ENCODE measurements at regions not wholly inside any gene's neighbourhood (a gene's known extent, or its start where the extent isn't known, plus 50 kb on each side); places are given as distances from the start of the nearest gene placed in this dataset.
"Not testable (repeated sequence)": the region's sequence is repeated elsewhere in the genome, so short reads cannot be mapped to it uniquely, and the experiment has no call there.

DNA sequence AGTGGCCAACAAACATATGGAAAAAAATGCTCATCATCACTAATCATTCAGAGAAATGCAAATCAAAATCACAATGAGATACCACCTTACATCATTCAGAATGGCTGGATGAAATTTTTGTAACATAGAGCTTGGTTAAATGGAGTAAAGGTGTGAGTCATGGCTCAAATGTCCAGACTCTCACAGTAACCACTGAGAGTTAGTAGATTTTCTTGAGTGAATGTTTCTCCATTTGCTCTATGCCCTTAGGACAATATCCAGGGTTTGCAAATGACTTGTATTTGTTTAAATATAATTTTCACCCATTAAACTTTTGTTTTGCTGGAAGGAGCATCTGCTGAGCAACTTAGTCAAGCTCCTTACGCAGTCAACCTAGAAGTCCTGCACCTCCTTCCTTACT is 967.2 kb downstream of the XPNPEP1 start:
- Histone ChIP-seq H3K36me3 (ENCODE audit: control insufficient read depth in 2 of 3, insufficient read depth in 3 of 3, low read length in 3 of 3) (no peaks in the 10 kb centered on the region), H3K9ac (ENCODE audit: low read length in 3 of 3) (no peak overlapping the region), H3K27ac (ENCODE audit: low read depth in 2 of 2, low read length in 2 of 2) (no peak overlapping the region), H3K4me1 (ENCODE audit: control insufficient read depth in 2 of 3, insufficient read depth in 2 of 3, low read depth in 1 of 3, low read length in 3 of 3) (no peaks in the 10 kb centered on the region), H3K4me3 (ENCODE audit: low read length in 3 of 3) (no peak overlapping the region), H3K27me3 (ENCODE audit: control insufficient read depth, insufficient read depth, low read length) (no peaks in the 10 kb centered on the region), H3K9me3 (ENCODE audit: control insufficient read depth in 2 of 3, insufficient read depth in 1 of 3, low read length in 3 of 3) (peaks cover 0 to 3% (median 0%) of the 10 kb centered on the region in 3 donors)
- intact Hi-C loops (cut with DNase I): no loop called here
- TF ChIP-seq, protein P1, sequence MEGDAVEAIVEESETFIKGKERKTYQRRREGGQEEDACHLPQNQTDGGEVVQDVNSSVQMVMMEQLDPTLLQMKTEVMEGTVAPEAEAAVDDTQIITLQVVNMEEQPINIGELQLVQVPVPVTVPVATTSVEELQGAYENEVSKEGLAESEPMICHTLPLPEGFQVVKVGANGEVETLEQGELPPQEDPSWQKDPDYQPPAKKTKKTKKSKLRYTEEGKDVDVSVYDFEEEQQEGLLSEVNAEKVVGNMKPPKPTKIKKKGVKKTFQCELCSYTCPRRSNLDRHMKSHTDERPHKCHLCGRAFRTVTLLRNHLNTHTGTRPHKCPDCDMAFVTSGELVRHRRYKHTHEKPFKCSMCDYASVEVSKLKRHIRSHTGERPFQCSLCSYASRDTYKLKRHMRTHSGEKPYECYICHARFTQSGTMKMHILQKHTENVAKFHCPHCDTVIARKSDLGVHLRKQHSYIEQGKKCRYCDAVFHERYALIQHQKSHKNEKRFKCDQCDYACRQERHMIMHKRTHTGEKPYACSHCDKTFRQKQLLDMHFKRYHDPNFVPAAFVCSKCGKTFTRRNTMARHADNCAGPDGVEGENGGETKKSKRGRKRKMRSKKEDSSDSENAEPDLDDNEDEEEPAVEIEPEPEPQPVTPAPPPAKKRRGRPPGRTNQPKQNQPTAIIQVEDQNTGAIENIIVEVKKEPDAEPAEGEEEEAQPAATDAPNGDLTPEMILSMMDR (IDR thresholded peaks at IDR 0.05; ENCODE audit: borderline replicate concordance, extremely low read depth, insufficient read depth): no peak
- no peak for FAIRE-seq
- DNase-seq: no peak

- intact Hi-C loops (cut with DNase I); H3K27ac ChIP-seq (ENCODE audit: low read depth in 2 of 2, low read length in 2 of 2); DNase-seq; H3K4me3 ChIP-seq (ENCODE audit: low read length in 3 of 3); H3K27me3 ChIP-seq (ENCODE audit: control insufficient read depth, insufficient read depth, low read length); H3K4me1 ChIP-seq (ENCODE audit: control insufficient read depth in 2 of 3, insufficient read depth in 2 of 3, low read depth in 1 of 3, low read length in 3 of 3); H3K36me3 ChIP-seq (ENCODE audit: control insufficient read depth in 2 of 3, insufficient read depth in 3 of 3, low read length in 3 of 3); FAIRE-seq; H3K9me3 ChIP-seq (ENCODE audit: control insufficient read depth in 2 of 3, insufficient read depth in 1 of 3, low read length in 3 of 3); H3K9ac ChIP-seq (ENCODE audit: low read length in 3 of 3): not testable (repeated sequence)
These were observed 1003.3 kb downstream of the XPNPEP1 start for GRCh38 chr10:108920029-108920428.

DNA sequence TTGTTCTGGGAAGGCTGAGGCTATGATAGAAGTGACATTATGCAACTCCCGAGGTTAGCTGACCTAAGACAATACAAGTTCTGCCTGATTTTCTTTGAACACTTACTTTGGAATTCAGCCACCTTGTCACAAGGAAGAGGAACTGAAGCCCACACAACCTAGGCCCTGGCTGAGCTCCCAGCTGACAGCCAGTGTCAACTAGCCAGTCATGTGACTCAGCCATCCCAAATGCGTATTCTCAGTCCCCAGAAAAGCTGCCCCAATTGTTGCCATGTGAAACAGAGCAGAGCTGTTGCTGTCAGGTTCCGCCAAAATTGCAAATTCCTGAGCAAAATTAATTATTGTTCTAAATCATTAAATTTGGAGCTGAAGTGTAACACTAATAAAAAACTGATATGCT is 1010.0 kb downstream of the XPNPEP1 start:
- TF ChIP-seq, protein P1 (IDR thresholded peaks at IDR 0.05; ENCODE audit: borderline replicate concordance, extremely low read depth, insufficient read depth): no peak
- Histone ChIP-seq H3K9ac (ENCODE audit: low read length in 3 of 3) (no peak overlapping the region), H3K27me3 (ENCODE audit: control insufficient read depth, insufficient read depth, low read length) (no peaks in the 10 kb centered on the region), H3K27ac (ENCODE audit: low read depth in 2 of 2, low read length in 2 of 2) (no peak overlapping the region), H3K4me3 (ENCODE audit: low read length in 3 of 3) (no peak overlapping the region), H3K9me3 (ENCODE audit: control insufficient read depth in 2 of 3, insufficient read depth in 1 of 3, low read length in 3 of 3) (no peaks in the 10 kb centered on the region), H3K4me1 (ENCODE audit: control insufficient read depth in 2 of 3, insufficient read depth in 2 of 3, low read depth in 1 of 3, low read length in 3 of 3) (peaks cover 0 to 4% (median 0%) of the 10 kb centered on the region in 3 donors), H3K36me3 (ENCODE audit: control insufficient read depth in 2 of 3, insufficient read depth in 3 of 3, low read length in 3 of 3) (no peaks in the 10 kb centered on the region)
- DNase-seq: no peak
- intact Hi-C loops (cut with DNase I): no loop called here
- FAIRE-seq: no peak

- Histone ChIP-seq H3K4me3 (ENCODE audit: low read length in 3 of 3) (peak overlapping the region; percentile 54 to 63 (median 56)), H3K36me3 (ENCODE audit: control insufficient read depth in 2 of 3, insufficient read depth in 3 of 3, low read length in 3 of 3) (no peaks in the 10 kb centered on the region), H3K9ac (ENCODE audit: low read length in 3 of 3) (peak overlapping the region in 2 of 3 donors; percentile 28 to 40), H3K9me3 (ENCODE audit: control insufficient read depth in 2 of 3, insufficient read depth in 1 of 3, low read length in 3 of 3) (no peaks in the 10 kb centered on the region), H3K4me1 (ENCODE audit: control insufficient read depth in 2 of 3, insufficient read depth in 2 of 3, low read depth in 1 of 3, low read length in 3 of 3) (peaks cover 0 to 4% (median 0%) of the 10 kb centered on the region in 3 donors), H3K27ac (ENCODE audit: low read depth in 2 of 2, low read length in 2 of 2) (no peak overlapping the region), H3K27me3 (ENCODE audit: control insufficient read depth, insufficient read depth, low read length) (no peaks in the 10 kb centered on the region)
- FAIRE-seq: no peak
- peak; percentile 82 to 95 (median 92) for DNase-seq
- intact Hi-C loops (cut with DNase I): no loop called here
- TF ChIP-seq, protein P1 (IDR thresholded peaks at IDR 0.05; ENCODE audit: borderline replicate concordance, extremely low read depth, insufficient read depth): peak; percentile 51
These were observed 1011.3 kb downstream of the XPNPEP1 start for GRCh38 chr10:108911814-108912541.

Data from kidney (tissue), 13 donors.